Thymus (tissue), 11 donors: ENCODE measurements at regions not wholly inside any gene's neighbourhood (a gene's known extent, or its start where the extent isn't known, plus 50 kb on each side); places are given as distances from the start of the nearest gene placed in this dataset.
A peak's percentile ranks its signal among the peaks of the same experiment; 100 is the strongest.
"Not testable (repeated sequence)": the region's sequence is repeated elsewhere in the genome, so short reads cannot be mapped to it uniquely, and the experiment has no call there.

ENCODE experiments used
- DNase-seq, 9 donors: peaks; one replicate each; pipeline ENCODE4 v3.0.0-alpha.2; 2013; ENCODE audit warnings: low spot score in 9 of 9, low read depth in 6 of 9, missing footprints in 1 of 9
- H3K27ac ChIP-seq, 2 donors: one replicate each; pipeline ENCODE4 v1.5.1; 2013; ENCODE audit warnings: control low read depth in 1 of 2, low read depth in 1 of 2, low read length in 1 of 2, mild to moderate bottlenecking in 1 of 2, moderate library complexity in 1 of 2
- H3K27me3 ChIP-seq, 2 donors: one replicate each; pipeline ENCODE4 v1.5.1; 2013; ENCODE audit warnings: low read length in 1 of 2; ENCODE audit not compliant: control insufficient read depth in 2 of 2, insufficient read depth in 1 of 2
- H3K36me3 ChIP-seq, 2 donors: one replicate each; pipeline ENCODE4 v1.5.1; 2013; ENCODE audit warnings: low read length in 1 of 2, mild to moderate bottlenecking in 1 of 2, moderate library complexity in 1 of 2; ENCODE audit not compliant: control insufficient read depth in 2 of 2, insufficient read depth in 2 of 2
- H3K4me1 ChIP-seq, 2 donors: one replicate each; pipeline ENCODE4 v1.5.1; 2013; ENCODE audit warnings: low read length in 2 of 2; ENCODE audit not compliant: control insufficient read depth in 2 of 2, insufficient read depth in 2 of 2
- H3K4me3 ChIP-seq, 2 donors: one replicate each; pipeline ENCODE4 v1.5.1; 2013; ENCODE audit warnings: low read length in 2 of 2, control low read depth in 1 of 2, mild to moderate bottlenecking in 1 of 2
- H3K9me3 ChIP-seq, 2 donors: one replicate each; pipeline ENCODE4 v1.5.1; 2013; ENCODE audit warnings: low read length in 1 of 2, mild to moderate bottlenecking in 1 of 2; ENCODE audit not compliant: control insufficient read depth in 2 of 2, insufficient read depth in 1 of 2
- WGBS: extraction: QIAGEN DNeasy Blood & Tissue Kit; methylation state at CpG from one replicate; pipeline ENCODE4 v1.1.7; 2013; 5-methylcytosine and 5-hydroxymethylcytosine counted together
- donor health status: healthy.

GRCh38 chr14:55919800-55920199 is 198.4 kb upstream of the PELI2 start:
- H3K27ac ChIP-seq, H3K4me1 ChIP-seq, H3K4me3 ChIP-seq, H3K9me3 ChIP-seq, DNase-seq, H3K27me3 ChIP-seq, H3K36me3 ChIP-seq: not testable (repeated sequence)
- WGBS = 90% methylated on average over 13 of the region's 13 CpGs

- H3K4me1 ChIP-seq = peaks cover 3 to 7% of the 10 kb centered on the region in 2 donors
- no peaks in the 10 kb centered on the region for H3K27me3 ChIP-seq
- peak overlapping the region; percentile 42 to 58 for H3K27ac ChIP-seq
- no peak overlapping the region for H3K4me3 ChIP-seq
- WGBS = 15% methylated on average over 1 of the region's 1 CpG
- H3K36me3 ChIP-seq = no peaks in the 10 kb centered on the region
- no peaks in the 10 kb centered on the region for H3K9me3 ChIP-seq
- DNase-seq = peak in 8 of 9 donors; percentile 13 to 64 (median 30)
Measured at GRCh38 chr14:55921511-55921910, 196.7 kb upstream of the PELI2 start.

GRCh38 chr14:55926007-55926406 is 192.2 kb upstream of the PELI2 start:
- 96% methylated on average over 6 of the region's 6 CpGs for WGBS
- Histone ChIP-seq H3K4me1 (peaks cover 3 to 7% of the 10 kb centered on the region in 2 donors), H3K27ac (no peak overlapping the region), H3K27me3 (no peaks in the 10 kb centered on the region), H3K36me3 (no peaks in the 10 kb centered on the region), H3K9me3 (no peaks in the 10 kb centered on the region), H3K4me3 (no peak overlapping the region)
- no peak for DNase-seq

- H3K27me3 ChIP-seq = no peaks in the 10 kb centered on the region
- H3K27ac ChIP-seq = no peak overlapping the region
- H3K36me3 ChIP-seq = no peaks in the 10 kb centered on the region
- no peak overlapping the region for H3K4me3 ChIP-seq
- no peaks in the 10 kb centered on the region for H3K9me3 ChIP-seq
- no peak for DNase-seq
- H3K4me1 ChIP-seq = no peaks in the 10 kb centered on the region
- WGBS = 97% methylated on average over 2 of the region's 2 CpGs
Measured at GRCh38 chr14:55927028-55927427, 191.2 kb upstream of the PELI2 start.

GRCh38 chr14:55928276-55928675 is 189.9 kb upstream of the PELI2 start:
- no peaks in the 10 kb centered on the region for H3K4me1 ChIP-seq
- no peaks in the 10 kb centered on the region for H3K27me3 ChIP-seq
- no peak overlapping the region for H3K27ac ChIP-seq
- H3K36me3 ChIP-seq = no peaks in the 10 kb centered on the region
- 65% methylated on average over 2 of the region's 2 CpGs for WGBS
- no peaks in the 10 kb centered on the region for H3K9me3 ChIP-seq
- H3K4me3 ChIP-seq = no peak overlapping the region
- no peak for DNase-seq

- no peak overlapping the region for H3K27ac ChIP-seq
- H3K4me1 ChIP-seq = no peaks in the 10 kb centered on the region
- WGBS = 85% methylated on average over 4 of the region's 4 CpGs
- no peak overlapping the region for H3K4me3 ChIP-seq
- H3K27me3 ChIP-seq = no peaks in the 10 kb centered on the region
- H3K36me3 ChIP-seq = no peaks in the 10 kb centered on the region
- DNase-seq = no peak
- H3K9me3 ChIP-seq = no peaks in the 10 kb centered on the region
Measured at GRCh38 chr14:55929136-55929535, 189.1 kb upstream of the PELI2 start.

GRCh38 chr14:55930016-55930784 is 188.0 kb upstream of the PELI2 start:
- H3K9me3 ChIP-seq = no peaks in the 10 kb centered on the region
- 90% methylated on average over 5 of the region's 5 CpGs for WGBS

GRCh38 chr14:55936691-55937090 is 181.5 kb upstream of the PELI2 start:
- Histone ChIP-seq H3K27ac (no peak overlapping the region), H3K9me3 (peaks cover 0 to 2% of the 10 kb centered on the region in 2 donors), H3K4me1 (no peaks in the 10 kb centered on the region), H3K4me3 (no peak overlapping the region), H3K27me3 (no peaks in the 10 kb centered on the region), H3K36me3 (no peaks in the 10 kb centered on the region)
- no peak for DNase-seq
- 95% methylated on average over 3 of the region's 3 CpGs for WGBS

More at GRCh38 chr14:55930016-55930784, 188.0 kb upstream of the PELI2 start:
- Histone ChIP-seq H3K27me3 (no peaks in the 10 kb centered on the region), H3K4me1 (no peaks in the 10 kb centered on the region), H3K36me3 (no peaks in the 10 kb centered on the region), H3K27ac (no peak overlapping the region), H3K4me3 (no peak overlapping the region)
- no peak for DNase-seq

GRCh38 chr14:55938249-55938791 is 179.9 kb upstream of the PELI2 start:
- DNase-seq = no peak
- H3K4me3 ChIP-seq = no peak overlapping the region
- no peaks in the 10 kb centered on the region for H3K36me3 ChIP-seq
- WGBS = 93% methylated on average over 10 of the region's 10 CpGs
- peaks cover 0 to 2% of the 10 kb centered on the region in 2 donors for H3K9me3 ChIP-seq
- H3K27me3 ChIP-seq = no peaks in the 10 kb centered on the region
- no peak overlapping the region for H3K27ac ChIP-seq
- H3K4me1 ChIP-seq = no peaks in the 10 kb centered on the region
